ENCODE measurements at regions not wholly inside any gene's neighbourhood (a gene's known extent, or its start where the extent isn't known, plus 50 kb on each side); places are given as distances from the start of the nearest gene placed in this dataset.

DNA sequence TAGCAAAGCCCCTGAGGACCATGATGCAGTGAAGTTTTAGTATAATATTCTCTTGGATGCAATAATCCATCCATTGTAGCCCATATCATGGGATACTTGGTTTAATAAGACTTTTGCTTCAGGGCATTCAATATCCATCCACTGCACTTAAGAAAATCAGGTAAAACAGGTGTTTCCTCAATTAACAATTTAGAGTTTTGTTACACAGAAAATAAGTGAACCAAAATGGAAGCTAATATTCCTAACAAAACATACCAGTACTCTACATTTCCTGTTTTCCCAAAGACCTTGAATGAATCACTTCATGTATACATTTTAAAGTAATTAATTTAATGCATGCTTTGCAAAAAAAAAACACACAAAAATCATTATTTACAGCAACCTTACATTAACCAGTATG lies 305.6 kb downstream of the NR2F1-AS1 start:
- H3K4me2 ChIP-seq (ENCODE audit: low read length) = no peak overlapping the region
- H3K18ac ChIP-seq (ENCODE audit: low read length) = no peak overlapping the region
- no peak overlapping the region for H2BK12ac ChIP-seq (ENCODE audit: low read length)
- no peak overlapping the region for H2AFZ ChIP-seq (ENCODE audit: insufficient read depth, low read length, poor library complexity)
- H3K27me3 ChIP-seq (ENCODE audit: insufficient read depth, low read length) = no peaks in the 10 kb centered on the region
- no peak overlapping the region for H3K23ac ChIP-seq (ENCODE audit: low read length)
- H2AK5ac ChIP-seq (ENCODE audit: low read length) = no peak overlapping the region
- H3K9me3 ChIP-seq (ENCODE audit: insufficient read depth, low read depth, low read length) = no peaks in the 10 kb centered on the region
- no peak overlapping the region for H3K9ac ChIP-seq (ENCODE audit: low read length)
- no peak overlapping the region for H4K8ac ChIP-seq (ENCODE audit: low read depth, low read length)
- H3K14ac ChIP-seq (ENCODE audit: low read length) = no peak overlapping the region
- H4K12ac ChIP-seq (ENCODE audit: low read depth, low read length) = no peak overlapping the region
- H3K27ac ChIP-seq (ENCODE audit: low read depth, low read length) = no peak overlapping the region
- no peak for DNase-seq
- no peaks in the 10 kb centered on the region for H3K36me3 ChIP-seq (ENCODE audit: control insufficient read depth in 1 of 2, insufficient read depth in 2 of 2, low read length in 2 of 2)
- no peak overlapping the region for H2BK5ac ChIP-seq (ENCODE audit: low read depth, low read length, poor library complexity)
- no peak overlapping the region for H4K91ac ChIP-seq (ENCODE audit: low read depth, low read length)
- H3K79me1 ChIP-seq (ENCODE audit: low read length) = no peaks in the 10 kb centered on the region
- no peak overlapping the region for H3K4ac ChIP-seq (ENCODE audit: low read depth, low read length)
- peaks cover 2 to 4% of the 10 kb centered on the region in 2 experiments for H3K4me1 ChIP-seq (ENCODE audit: control insufficient read depth in 1 of 2, insufficient read depth in 2 of 2, low read length in 2 of 2)
- no peak overlapping the region for H3K4me3 ChIP-seq (ENCODE audit: low read depth, low read length)
- no peak overlapping the region for H2BK120ac ChIP-seq (ENCODE audit: insufficient read depth, low read length, poor library complexity)
- no peaks in the 10 kb centered on the region for H3K79me2 ChIP-seq (ENCODE audit: control insufficient read depth, insufficient read depth, low read length, poor library complexity)

DNA sequence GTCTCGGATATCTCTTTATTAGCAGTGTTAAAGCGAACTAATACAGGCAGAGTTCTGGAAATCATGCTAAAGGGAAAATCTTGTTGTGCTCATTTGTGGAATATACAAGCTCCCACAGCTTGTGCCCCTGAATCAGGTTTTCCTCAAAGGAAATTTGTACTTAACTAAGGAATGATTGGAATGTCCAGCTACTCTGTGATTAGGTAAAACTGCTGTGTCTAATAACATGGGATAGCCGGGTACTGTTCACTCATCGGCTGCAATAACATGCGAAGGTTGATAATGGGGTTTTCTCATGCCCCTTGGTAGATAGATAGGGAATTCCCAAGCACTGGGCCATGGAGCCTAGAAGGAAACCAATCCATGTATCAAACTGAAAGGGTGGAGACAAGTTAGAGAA lies 306.7 kb downstream of the NR2F1-AS1 start:
- H3K4me2 ChIP-seq (ENCODE audit: low read length) = peak overlapping the region; percentile 33
- no peak overlapping the region for H3K4me3 ChIP-seq (ENCODE audit: low read depth, low read length)
- H3K4ac ChIP-seq (ENCODE audit: low read depth, low read length) = no peak overlapping the region
- no peak overlapping the region for H3K27ac ChIP-seq (ENCODE audit: low read depth, low read length)
- no peak overlapping the region for H2AK5ac ChIP-seq (ENCODE audit: low read length)
- no peak overlapping the region for H3K14ac ChIP-seq (ENCODE audit: low read length)
- no peaks in the 10 kb centered on the region for H3K79me1 ChIP-seq (ENCODE audit: low read length)
- H3K79me2 ChIP-seq (ENCODE audit: control insufficient read depth, insufficient read depth, low read length, poor library complexity) = no peaks in the 10 kb centered on the region
- H4K12ac ChIP-seq (ENCODE audit: low read depth, low read length) = no peak overlapping the region
- no peak overlapping the region for H2BK120ac ChIP-seq (ENCODE audit: insufficient read depth, low read length, poor library complexity)
- no peak overlapping the region for H2BK12ac ChIP-seq (ENCODE audit: low read length)
- no peak overlapping the region for H4K91ac ChIP-seq (ENCODE audit: low read depth, low read length)
- no peak overlapping the region for H2BK5ac ChIP-seq (ENCODE audit: low read depth, low read length, poor library complexity)
- no peak overlapping the region for H4K8ac ChIP-seq (ENCODE audit: low read depth, low read length)
- H3K36me3 ChIP-seq (ENCODE audit: control insufficient read depth in 1 of 2, insufficient read depth in 2 of 2, low read length in 2 of 2) = no peaks in the 10 kb centered on the region
- H3K27me3 ChIP-seq (ENCODE audit: insufficient read depth, low read length) = no peaks in the 10 kb centered on the region
- no peak overlapping the region for H3K18ac ChIP-seq (ENCODE audit: low read length)
- no peak overlapping the region for H3K23ac ChIP-seq (ENCODE audit: low read length)
- no peak overlapping the region for H2AFZ ChIP-seq (ENCODE audit: insufficient read depth, low read length, poor library complexity)
- H3K9me3 ChIP-seq (ENCODE audit: insufficient read depth, low read depth, low read length) = no peaks in the 10 kb centered on the region
- H3K9ac ChIP-seq (ENCODE audit: low read length) = no peak overlapping the region
- WGBS (ENCODE audit: extremely low coverage, insufficient coverage, insufficient read length) = no CpG with 5 or more reads among the region's 5 CpGs
- peaks cover 2 to 4% of the 10 kb centered on the region in 2 experiments for H3K4me1 ChIP-seq (ENCODE audit: control insufficient read depth in 1 of 2, insufficient read depth in 2 of 2, low read length in 2 of 2)
- no peak for DNase-seq

DNA sequence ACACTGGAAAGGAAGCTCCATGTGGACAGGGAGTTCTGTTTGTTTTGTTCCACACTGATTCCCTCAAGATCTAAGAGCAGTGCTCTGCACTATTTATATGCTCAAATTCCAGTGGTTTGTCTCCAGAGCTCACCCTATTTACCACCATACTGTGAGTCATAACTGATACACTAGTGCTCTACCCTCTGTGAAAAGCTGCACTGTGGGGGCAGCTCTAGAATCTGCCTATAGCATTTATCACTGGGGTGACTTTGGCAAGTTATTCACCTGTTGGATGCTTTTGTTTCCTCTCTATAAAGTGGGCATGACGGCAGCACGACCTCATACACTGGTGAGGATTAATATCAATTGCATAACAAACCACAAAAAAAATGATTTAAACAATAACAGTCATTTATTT lies 307.8 kb downstream of the NR2F1-AS1 start:
- Histone ChIP-seq H2AFZ (ENCODE audit: insufficient read depth, low read length, poor library complexity) (no peak overlapping the region), H2BK120ac (ENCODE audit: insufficient read depth, low read length, poor library complexity) (no peak overlapping the region), H3K79me1 (ENCODE audit: low read length) (no peaks in the 10 kb centered on the region), H3K23ac (ENCODE audit: low read length) (no peak overlapping the region), H3K4me3 (ENCODE audit: low read depth, low read length) (no peak overlapping the region), H4K12ac (ENCODE audit: low read depth, low read length) (no peak overlapping the region), H2BK5ac (ENCODE audit: low read depth, low read length, poor library complexity) (no peak overlapping the region), H3K14ac (ENCODE audit: low read length) (no peak overlapping the region), H4K8ac (ENCODE audit: low read depth, low read length) (no peak overlapping the region), H3K27ac (ENCODE audit: low read depth, low read length) (no peak overlapping the region), H4K91ac (ENCODE audit: low read depth, low read length) (no peak overlapping the region), H3K27me3 (ENCODE audit: insufficient read depth, low read length) (no peaks in the 10 kb centered on the region), H3K4me1 (ENCODE audit: control insufficient read depth in 1 of 2, insufficient read depth in 2 of 2, low read length in 2 of 2) (peaks cover 2 to 4% of the 10 kb centered on the region in 2 experiments), H2BK12ac (ENCODE audit: low read length) (no peak overlapping the region), H3K9ac (ENCODE audit: low read length) (no peak overlapping the region), H3K9me3 (ENCODE audit: insufficient read depth, low read depth, low read length) (peaks cover 2% of the 10 kb centered on the region), H3K4ac (ENCODE audit: low read depth, low read length) (no peak overlapping the region), H3K4me2 (ENCODE audit: low read length) (no peak overlapping the region), H2AK5ac (ENCODE audit: low read length) (no peak overlapping the region), H3K18ac (ENCODE audit: low read length) (no peak overlapping the region), H3K36me3 (ENCODE audit: control insufficient read depth in 1 of 2, insufficient read depth in 2 of 2, low read length in 2 of 2) (no peaks in the 10 kb centered on the region), H3K79me2 (ENCODE audit: control insufficient read depth, insufficient read depth, low read length, poor library complexity) (no peaks in the 10 kb centered on the region)
- WGBS (ENCODE audit: extremely low coverage, insufficient coverage, insufficient read length) = no CpG with 5 or more reads among the region's 2 CpGs
- no peak for DNase-seq

DNA sequence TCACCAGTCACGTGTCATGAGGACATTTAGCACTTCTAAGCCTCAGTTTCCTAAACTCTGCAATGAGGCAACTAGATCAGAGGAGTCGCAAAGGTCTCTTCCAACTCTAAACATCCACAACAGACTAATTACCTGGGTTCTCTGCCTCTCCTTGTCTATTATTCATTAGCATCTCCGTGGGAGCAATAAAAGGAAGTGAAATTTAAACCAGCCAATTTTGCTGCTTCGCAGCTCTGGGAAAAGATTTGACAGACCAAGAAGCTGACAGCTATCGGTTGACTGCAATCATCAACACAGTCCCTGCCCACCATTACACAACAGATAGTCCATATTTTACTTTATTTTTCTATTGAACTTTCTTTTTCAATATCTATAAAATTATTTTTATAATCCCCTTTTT lies 308.9 kb downstream of the NR2F1-AS1 start:
- H2AK5ac ChIP-seq (ENCODE audit: low read length) = no peak overlapping the region
- peaks cover 2% of the 10 kb centered on the region for H3K9me3 ChIP-seq (ENCODE audit: insufficient read depth, low read depth, low read length)
- no peaks in the 10 kb centered on the region for H3K27me3 ChIP-seq (ENCODE audit: insufficient read depth, low read length)
- no peak for DNase-seq
- no peak overlapping the region for H3K4me2 ChIP-seq (ENCODE audit: low read length)
- H3K18ac ChIP-seq (ENCODE audit: low read length) = no peak overlapping the region
- peaks cover 2 to 4% of the 10 kb centered on the region in 2 experiments for H3K4me1 ChIP-seq (ENCODE audit: control insufficient read depth in 1 of 2, insufficient read depth in 2 of 2, low read length in 2 of 2)
- no peaks in the 10 kb centered on the region for H3K36me3 ChIP-seq (ENCODE audit: control insufficient read depth in 1 of 2, insufficient read depth in 2 of 2, low read length in 2 of 2)
- H2AFZ ChIP-seq (ENCODE audit: insufficient read depth, low read length, poor library complexity) = no peak overlapping the region
- no peak overlapping the region for H3K4me3 ChIP-seq (ENCODE audit: low read depth, low read length)
- H2BK12ac ChIP-seq (ENCODE audit: low read length) = no peak overlapping the region
- no peaks in the 10 kb centered on the region for H3K79me1 ChIP-seq (ENCODE audit: low read length)
- no peak overlapping the region for H4K8ac ChIP-seq (ENCODE audit: low read depth, low read length)
- no CpG with 5 or more reads among the region's 5 CpGs for WGBS (ENCODE audit: extremely low coverage, insufficient coverage, insufficient read length)
- no peaks in the 10 kb centered on the region for H3K79me2 ChIP-seq (ENCODE audit: control insufficient read depth, insufficient read depth, low read length, poor library complexity)
- H3K27ac ChIP-seq (ENCODE audit: low read depth, low read length) = no peak overlapping the region
- H3K23ac ChIP-seq (ENCODE audit: low read length) = no peak overlapping the region
- no peak overlapping the region for H2BK120ac ChIP-seq (ENCODE audit: insufficient read depth, low read length, poor library complexity)
- no peak overlapping the region for H3K9ac ChIP-seq (ENCODE audit: low read length)
- no peak overlapping the region for H3K14ac ChIP-seq (ENCODE audit: low read length)
- H4K91ac ChIP-seq (ENCODE audit: low read depth, low read length) = no peak overlapping the region
- H3K4ac ChIP-seq (ENCODE audit: low read depth, low read length) = no peak overlapping the region
- H2BK5ac ChIP-seq (ENCODE audit: low read depth, low read length, poor library complexity) = no peak overlapping the region
- H4K12ac ChIP-seq (ENCODE audit: low read depth, low read length) = no peak overlapping the region
